GM12873 (cell line): ENCODE measurements at regions not wholly inside any gene's neighbourhood (a gene's known extent, or its start where the extent isn't known, plus 50 kb on each side); places are given as distances from the start of the nearest gene placed in this dataset.

Source experiments
- CTCF ChIP-seq: IDR thresholded peaks from 2 replicates; pipeline ENCODE4 v1.5.1; 2012; ENCODE audit warnings: low read depth, mild to moderate bottlenecking, moderate library complexity, low read length, control low read depth; ENCODE audit not compliant: insufficient read depth; ENCODE audit errors: missing control alignments

- no peak for TF ChIP-seq CTCF
Measured at GRCh38 chr9:12424243-12424642, 268.9 kb upstream of the TYRP1 start.

GRCh38 chr9:12425878-12426864, 267.0 kb upstream of the TYRP1 start:
- no peak for TF ChIP-seq CTCF

- no peak for TF ChIP-seq CTCF
Measured at GRCh38 chr9:12439267-12439666, 253.9 kb upstream of the TYRP1 start.

GRCh38 chr9:12441506-12441905, 251.7 kb upstream of the TYRP1 start:
- no peak for TF ChIP-seq CTCF

GRCh38 chr9:12448246-12448645, 244.9 kb upstream of the TYRP1 start:
- TF ChIP-seq CTCF, result no peak

- no peak for TF ChIP-seq CTCF
Measured at GRCh38 chr9:12457237-12457636, 235.9 kb upstream of the TYRP1 start.

- TF ChIP-seq CTCF, result no peak
Measured at GRCh38 chr9:12461763-12462460, 231.3 kb upstream of the TYRP1 start.
